Tongue (tissue), 1 donor: ENCODE measurements at regions not wholly inside any gene's neighbourhood (a gene's known extent, or its start where the extent isn't known, plus 50 kb on each side); places are given as distances from the start of the nearest gene placed in this dataset.
A peak's percentile ranks its signal among the peaks of the same experiment; 100 is the strongest.

Experiments
- DNase-seq: peaks from one replicate; pipeline ENCODE4 v3.0.0-alpha.2; 2015

- peak; percentile 73 for DNase-seq
These were observed 51.1 kb upstream of the EED start for GRCh38 chr11:86193297-86194095.

- DNase-seq, result no peak
These were observed 51.9 kb upstream of the EED start for GRCh38 chr11:86192519-86193257.

- DNase-seq, result no peak
These were observed 52.7 kb upstream of the EED start for GRCh38 chr11:86191874-86192273.

- no peak for DNase-seq
These were observed 57.5 kb upstream of the EED start for GRCh38 chr11:86187027-86187426.

- no peak for DNase-seq
These were observed 58.2 kb upstream of the EED start for GRCh38 chr11:86186386-86186785.

GRCh38 chr11:86185381-86185750, 59.2 kb upstream of the EED start:
- no peak for DNase-seq

GRCh38 chr11:86184728-86185380, 59.7 kb upstream of the EED start:
- DNase-seq, result no peak

GRCh38 chr11:86183694-86184093, 60.9 kb upstream of the EED start:
- no peak for DNase-seq

GRCh38 chr11:86182976-86183584, 61.5 kb upstream of the EED start:
- no peak for DNase-seq

GRCh38 chr11:86181379-86181778, 63.2 kb upstream of the EED start:
- no peak for DNase-seq

- DNase-seq, result no peak
These were observed 63.7 kb upstream of the EED start for GRCh38 chr11:86180851-86181250.

- no peak for DNase-seq
These were observed 64.1 kb upstream of the EED start for GRCh38 chr11:86180423-86180822.

GRCh38 chr11:86179646-86180064, 64.9 kb upstream of the EED start:
- no peak for DNase-seq

GRCh38 chr11:86177302-86177701, 67.3 kb upstream of the EED start:
- no peak for DNase-seq

- no peak for DNase-seq
These were observed 68.2 kb upstream of the EED start for GRCh38 chr11:86176165-86176884.

GRCh38 chr11:86175626-86176025, 68.9 kb upstream of the EED start:
- DNase-seq, result no peak

GRCh38 chr11:86175191-86175590, 69.4 kb upstream of the EED start:
- no peak for DNase-seq

- peak; percentile 92 for DNase-seq
These were observed 70.2 kb upstream of the EED start for GRCh38 chr11:86174101-86175046.

- DNase-seq, result no peak
These were observed 71.7 kb upstream of the EED start for GRCh38 chr11:86172894-86173293.

- no peak for DNase-seq
These were observed 72.9 kb upstream of the EED start for GRCh38 chr11:86171627-86172026.
